Uterus (tissue), 2 donors: ENCODE measurements at regions not wholly inside any gene's neighbourhood (a gene's known extent, or its start where the extent isn't known, plus 50 kb on each side); places are given as distances from the start of the nearest gene placed in this dataset.

Experiments
- CTCF ChIP-seq, 4 experiments: fragments of 200-600 bp in 2 of 4; fragments of 450-650 bp in 2 of 4; sonication (generic) in 2 of 4; IDR thresholded peaks; one replicate each; pipeline ENCODE4 v1.5.1; 2016 to 2019; ENCODE audit warnings: antibody characterized with exemption in 4 of 4, mild to moderate bottlenecking in 2 of 4, moderate library complexity in 1 of 4
- POLR2A ChIP-seq, 2 donors: fragments of 450-650 bp; IDR thresholded peaks; one replicate each; pipeline ENCODE4 v1.6.1; 2016; ENCODE audit warnings: antibody characterized with exemption in 2 of 2, mild to moderate bottlenecking in 1 of 2, moderate library complexity in 1 of 2

- TF ChIP-seq CTCF (IDR thresholded peaks at IDR 0.05) (no peak), POLR2A (IDR thresholded peaks at IDR 0.05) (no peak)
Observed at GRCh38 chr4:154004016-154004415, 215.1 kb upstream of the SFRP2 start.
